Osteocyte (in vitro differentiated cells): ENCODE measurements at regions not wholly inside any gene's neighbourhood (a gene's known extent, or its start where the extent isn't known, plus 50 kb on each side); places are given as distances from the start of the nearest gene placed in this dataset.
A peak's percentile ranks its signal among the peaks of the same experiment; 100 is the strongest.
"Not testable (repeated sequence)": the region's sequence is repeated elsewhere in the genome, so short reads cannot be mapped to it uniquely, and the experiment has no call there.

Experiments
- DNase-seq: peaks from one replicate; pipeline ENCODE4 v3.0.0; 2021; ENCODE audit warnings: mixed read lengths; ENCODE audit not compliant: unreplicated experiment; ENCODE audit errors: extremely low spot score
- H3K27ac Mint-ChIP-seq: one replicate; pipeline ENCODE4 v1.8.0; 2021; ENCODE audit warnings: mild to moderate bottlenecking, mixed read lengths; ENCODE audit not compliant: unreplicated experiment
- H3K27me3 Mint-ChIP-seq: one replicate; pipeline ENCODE4 v1.8.0; 2021; ENCODE audit warnings: mixed read lengths; ENCODE audit not compliant: unreplicated experiment
- H3K36me3 Mint-ChIP-seq: one replicate; pipeline ENCODE4 v1.8.0; 2021; ENCODE audit warnings: mixed read lengths; ENCODE audit not compliant: unreplicated experiment
- H3K4me1 Mint-ChIP-seq: one replicate; pipeline ENCODE4 v1.8.0; 2021; ENCODE audit warnings: mixed read lengths; ENCODE audit not compliant: unreplicated experiment
- H3K4me3 Mint-ChIP-seq: one replicate; pipeline ENCODE4 v1.8.0; 2021; ENCODE audit warnings: mild to moderate bottlenecking, moderate library complexity, mixed read lengths; ENCODE audit not compliant: unreplicated experiment
- H3K9me3 Mint-ChIP-seq: one replicate; pipeline ENCODE4 v1.8.0; 2021; ENCODE audit warnings: mixed read lengths; ENCODE audit not compliant: unreplicated experiment
- CTCF ChIP-seq: fragments of 200-600 bp; sonication (generic); IDR thresholded peaks from 2 replicates; pipeline ENCODE4 v1.5.0; 2021; ENCODE audit warnings: antibody characterized with exemption, mild to moderate bottlenecking, moderate library complexity

GRCh38 chr11:81966340-81966739 is 767.3 kb downstream of the FAM181B start:
- peaks cover 55% of the 10 kb centered on the region for H3K4me1 Mint-ChIP-seq
- TF ChIP-seq CTCF = no peak

GRCh38 chr11:81963018-81963417 is 770.6 kb downstream of the FAM181B start:
- no peaks in the 10 kb centered on the region for H3K9me3 Mint-ChIP-seq
- peaks cover 55% of the 10 kb centered on the region for H3K4me1 Mint-ChIP-seq
- no peaks in the 10 kb centered on the region for H3K27me3 Mint-ChIP-seq
- H3K36me3 Mint-ChIP-seq = no peaks in the 10 kb centered on the region
- peak; percentile 40 for TF ChIP-seq CTCF
- no peak overlapping the region for H3K27ac Mint-ChIP-seq
- no peak overlapping the region for H3K4me3 Mint-ChIP-seq
- DNase-seq = no peak

More at GRCh38 chr11:81966340-81966739, 767.3 kb downstream of the FAM181B start:
- Mint-ChIP-seq H3K27me3 (no peaks in the 10 kb centered on the region), H3K4me3 (no peak overlapping the region), H3K27ac (peak overlapping the region; percentile 28), H3K36me3 (no peaks in the 10 kb centered on the region), H3K9me3 (no peaks in the 10 kb centered on the region)
- no peak for DNase-seq

GRCh38 chr11:81960443-81960842 is 773.2 kb downstream of the FAM181B start:
- no peaks in the 10 kb centered on the region for H3K36me3 Mint-ChIP-seq
- peaks cover 6% of the 10 kb centered on the region for H3K9me3 Mint-ChIP-seq
- no peak overlapping the region for H3K27ac Mint-ChIP-seq
- no peak overlapping the region for H3K4me3 Mint-ChIP-seq
- no peak for DNase-seq
- H3K27me3 Mint-ChIP-seq = no peaks in the 10 kb centered on the region
- TF ChIP-seq CTCF = no peak
- H3K4me1 Mint-ChIP-seq = peaks cover 31% of the 10 kb centered on the region

GRCh38 chr11:81959341-81959740 is 774.3 kb downstream of the FAM181B start:
- no peak overlapping the region for H3K27ac Mint-ChIP-seq

GRCh38 chr11:81954301-81954700 is 779.4 kb downstream of the FAM181B start:
- H3K4me3 Mint-ChIP-seq, H3K4me1 Mint-ChIP-seq, H3K9me3 Mint-ChIP-seq, H3K36me3 Mint-ChIP-seq, H3K27ac Mint-ChIP-seq, DNase-seq, H3K27me3 Mint-ChIP-seq: not testable (repeated sequence)

More at GRCh38 chr11:81959341-81959740, 774.3 kb downstream of the FAM181B start:
- DNase-seq = no peak
- no peak for TF ChIP-seq CTCF
- H3K4me3 Mint-ChIP-seq = no peak overlapping the region
- no peaks in the 10 kb centered on the region for H3K27me3 Mint-ChIP-seq
- peaks cover 6% of the 10 kb centered on the region for H3K9me3 Mint-ChIP-seq
- H3K4me1 Mint-ChIP-seq = peaks cover 31% of the 10 kb centered on the region
- no peaks in the 10 kb centered on the region for H3K36me3 Mint-ChIP-seq

GRCh38 chr11:81946831-81947230 is 786.8 kb downstream of the FAM181B start:
- Mint-ChIP-seq H3K4me3 (no peak overlapping the region), H3K27me3 (peaks cover 3% of the 10 kb centered on the region), H3K27ac (no peak overlapping the region), H3K9me3 (no peaks in the 10 kb centered on the region), H3K4me1 (peaks cover 6% of the 10 kb centered on the region), H3K36me3 (no peaks in the 10 kb centered on the region)
- no peak for DNase-seq
- TF ChIP-seq CTCF = no peak
